Effector memory CD8-positive, alpha-beta T cell (primary cell): ENCODE measurements at regions not wholly inside any gene's neighbourhood (a gene's known extent, or its start where the extent isn't known, plus 50 kb on each side); places are given as distances from the start of the nearest gene placed in this dataset.
"Not testable (repeated sequence)": the region's sequence is repeated elsewhere in the genome, so short reads cannot be mapped to it uniquely, and the experiment has no call there.

Source experiments
- ATAC-seq: fragments of 150-1000 bp; cut with Tn5 transposase; replicated peaks from 2 replicates; pipeline ENCODE4 v1.10.0; 2021; ENCODE audit warnings: mild to moderate bottlenecking, moderate library complexity
- DNase-seq, 3 experiments: peaks; one replicate each; pipeline ENCODE4 v3.0.0; 2021
- H3K27ac Mint-ChIP-seq, 2 donors: one replicate each; pipeline ENCODE4 v1.8.0; 2022; ENCODE audit warnings: mild to moderate bottlenecking in 2 of 2, mixed read lengths in 2 of 2, moderate library complexity in 2 of 2
- H3K27me3 Mint-ChIP-seq, 2 donors: one replicate each; pipeline ENCODE4 v1.8.0; 2022; ENCODE audit warnings: mixed read lengths in 2 of 2
- H3K36me3 Mint-ChIP-seq: one replicate; pipeline ENCODE4 v1.8.0; 2022; ENCODE audit warnings: mild to moderate bottlenecking, moderate library complexity, mixed read lengths; ENCODE audit not compliant: insufficient read depth
- H3K4me1 Mint-ChIP-seq, 2 donors: one replicate each; pipeline ENCODE4 v1.8.0; 2022; ENCODE audit warnings: low read depth in 2 of 2, mixed read lengths in 2 of 2
- H3K4me3 Mint-ChIP-seq, 2 donors: one replicate each; pipeline ENCODE4 v1.8.0; 2022; ENCODE audit warnings: mild to moderate bottlenecking in 2 of 2, mixed read lengths in 2 of 2, moderate library complexity in 2 of 2
- H3K9me3 Mint-ChIP-seq, 2 donors: one replicate each; pipeline ENCODE4 v1.8.0; 2022; ENCODE audit warnings: mixed read lengths in 2 of 2

- peaks cover 7% of the 10 kb centered on the region for H3K36me3 Mint-ChIP-seq
- H3K4me3 Mint-ChIP-seq: no peak overlapping the region
- H3K9me3 Mint-ChIP-seq: no peaks in the 10 kb centered on the region
- H3K27ac Mint-ChIP-seq: no peak overlapping the region
- no peak for ATAC-seq
- DNase-seq: no peak
- H3K27me3 Mint-ChIP-seq: peaks cover 22 to 26% of the 10 kb centered on the region in 2 donors
- peaks cover 11% of the 10 kb centered on the region in 2 donors for H3K4me1 Mint-ChIP-seq
These were observed 144.1 kb upstream of the KCNJ18 start for GRCh38 chr17:21548236-21548635.

GRCh38 chr17:21549107-21549687, 143.1 kb upstream of the KCNJ18 start:
- Mint-ChIP-seq H3K27me3 (peaks cover 29 to 31% of the 10 kb centered on the region in 2 donors), H3K9me3 (no peaks in the 10 kb centered on the region), H3K36me3 (peaks cover 7% of the 10 kb centered on the region), H3K4me3 (peak overlapping the region; percentile 33 to 84), H3K27ac (no peak overlapping the region), H3K4me1 (peaks cover 11% of the 10 kb centered on the region in 2 donors)
- no peak for ATAC-seq
- DNase-seq: no peak

GRCh38 chr17:21550031-21550430, 142.3 kb upstream of the KCNJ18 start:
- H3K4me1 Mint-ChIP-seq: peaks cover 11% of the 10 kb centered on the region in 2 donors
- ATAC-seq, DNase-seq, H3K36me3 Mint-ChIP-seq, H3K9me3 Mint-ChIP-seq, H3K27ac Mint-ChIP-seq: not testable (repeated sequence)
- H3K4me3 Mint-ChIP-seq: peak overlapping the region; percentile 81 to 84
- H3K27me3 Mint-ChIP-seq: peaks cover 37 to 39% of the 10 kb centered on the region in 2 donors

GRCh38 chr17:21551081-21551881, 141.0 kb upstream of the KCNJ18 start:
- peak; percentile 64 to 77 (median 75) for DNase-seq
- peaks cover 11% of the 10 kb centered on the region in 2 donors for H3K4me1 Mint-ChIP-seq
- peak overlapping the region; percentile 81 to 84 for H3K4me3 Mint-ChIP-seq
- peaks cover 48 to 52% of the 10 kb centered on the region in 2 donors for H3K27me3 Mint-ChIP-seq
- ATAC-seq: peak; percentile 88
- no peaks in the 10 kb centered on the region for H3K9me3 Mint-ChIP-seq
- peaks cover 4% of the 10 kb centered on the region for H3K36me3 Mint-ChIP-seq
- no peak overlapping the region for H3K27ac Mint-ChIP-seq

GRCh38 chr17:21558921-21559320, 133.4 kb upstream of the KCNJ18 start:
- H3K4me3 Mint-ChIP-seq: not testable (repeated sequence)

GRCh38 chr17:21564262-21564661, 128.1 kb upstream of the KCNJ18 start:
- Mint-ChIP-seq H3K9me3 (peaks cover 0 to under 1% of the 10 kb centered on the region in 2 donors), H3K27me3 (peaks cover 35 to 42% of the 10 kb centered on the region in 2 donors), H3K4me1 (no peaks in the 10 kb centered on the region), H3K4me3 (no peak overlapping the region), H3K36me3 (no peaks in the 10 kb centered on the region), H3K27ac (no peak overlapping the region)
- ATAC-seq: no peak
- no peak for DNase-seq

More at GRCh38 chr17:21558921-21559320, 133.4 kb upstream of the KCNJ18 start:
- H3K9me3 Mint-ChIP-seq, ATAC-seq, DNase-seq, H3K36me3 Mint-ChIP-seq, H3K4me1 Mint-ChIP-seq, H3K27ac Mint-ChIP-seq: not testable (repeated sequence)
- peaks cover 38% of the 10 kb centered on the region in 2 donors for H3K27me3 Mint-ChIP-seq

GRCh38 chr17:21564757-21565156, 127.6 kb upstream of the KCNJ18 start:
- H3K27ac Mint-ChIP-seq, H3K9me3 Mint-ChIP-seq, H3K36me3 Mint-ChIP-seq, ATAC-seq, H3K4me1 Mint-ChIP-seq, H3K4me3 Mint-ChIP-seq, DNase-seq: not testable (repeated sequence)
- H3K27me3 Mint-ChIP-seq: peaks cover 40 to 42% of the 10 kb centered on the region in 2 donors

- not testable (repeated sequence) for H3K36me3 Mint-ChIP-seq, H3K27ac Mint-ChIP-seq
These were observed 121.9 kb upstream of the KCNJ18 start for GRCh38 chr17:21570427-21570826.

GRCh38 chr17:21572148-21572547, 120.2 kb upstream of the KCNJ18 start:
- ATAC-seq, H3K4me1 Mint-ChIP-seq, H3K36me3 Mint-ChIP-seq, H3K4me3 Mint-ChIP-seq, DNase-seq, H3K9me3 Mint-ChIP-seq, H3K27ac Mint-ChIP-seq: not testable (repeated sequence)
- peaks cover 24 to 35% of the 10 kb centered on the region in 2 donors for H3K27me3 Mint-ChIP-seq

More at GRCh38 chr17:21570427-21570826, 121.9 kb upstream of the KCNJ18 start:
- not testable (repeated sequence) for H3K4me1 Mint-ChIP-seq, DNase-seq, H3K9me3 Mint-ChIP-seq, ATAC-seq, H3K4me3 Mint-ChIP-seq
- H3K27me3 Mint-ChIP-seq: peaks cover 28 to 44% of the 10 kb centered on the region in 2 donors

GRCh38 chr17:21573271-21573960, 118.9 kb upstream of the KCNJ18 start:
- not testable (repeated sequence) for H3K4me1 Mint-ChIP-seq, H3K9me3 Mint-ChIP-seq, H3K27ac Mint-ChIP-seq, ATAC-seq, DNase-seq, H3K36me3 Mint-ChIP-seq
- Mint-ChIP-seq H3K4me3 (peak overlapping the region; percentile 7 to 44), H3K27me3 (peaks cover 24 to 34% of the 10 kb centered on the region in 2 donors)

GRCh38 chr17:21573961-21574610, 118.2 kb upstream of the KCNJ18 start:
- H3K27me3 Mint-ChIP-seq: peaks cover 24 to 41% of the 10 kb centered on the region in 2 donors
- DNase-seq: peak in 2 of 3 experiments; percentile 13 to 14
- H3K36me3 Mint-ChIP-seq: no peaks in the 10 kb centered on the region

GRCh38 chr17:21574611-21575255, 117.6 kb upstream of the KCNJ18 start:
- peaks cover 20 to 41% of the 10 kb centered on the region in 2 donors for H3K27me3 Mint-ChIP-seq
- not testable (repeated sequence) for H3K4me1 Mint-ChIP-seq, DNase-seq, H3K27ac Mint-ChIP-seq, H3K9me3 Mint-ChIP-seq, ATAC-seq, H3K36me3 Mint-ChIP-seq
- peak overlapping the region in 1 of 2 donors; percentile 7 for H3K4me3 Mint-ChIP-seq

More at GRCh38 chr17:21573961-21574610, 118.2 kb upstream of the KCNJ18 start:
- peak overlapping the region; percentile 7 to 44 for H3K4me3 Mint-ChIP-seq
- no peaks in the 10 kb centered on the region for H3K9me3 Mint-ChIP-seq
- ATAC-seq: peak; percentile 43
- no peaks in the 10 kb centered on the region for H3K4me1 Mint-ChIP-seq
- no peak overlapping the region for H3K27ac Mint-ChIP-seq
